ENCODE measurements at regions not wholly inside any gene's neighbourhood (a gene's known extent, or its start where the extent isn't known, plus 50 kb on each side); places are given as distances from the start of the nearest gene placed in this dataset.
"Not testable (repeated sequence)": the region's sequence is repeated elsewhere in the genome, so short reads cannot be mapped to it uniquely, and the experiment has no call there.

GRCh38 chr5:144013816-144014215, 156.6 kb downstream of the YIPF5 start:
- no peak for DNase-seq

GRCh38 chr5:144015961-144016360, 154.5 kb downstream of the YIPF5 start:
- no peak for DNase-seq

GRCh38 chr5:144017119-144017518, 153.3 kb downstream of the YIPF5 start:
- DNase-seq: no peak

GRCh38 chr5:144017631-144018030, 152.8 kb downstream of the YIPF5 start:
- no peak for DNase-seq

- no peak for DNase-seq
Observed at GRCh38 chr5:144024090-144024489, 146.4 kb downstream of the YIPF5 start.

GRCh38 chr5:144024545-144024944, 145.9 kb downstream of the YIPF5 start:
- no peak for DNase-seq

GRCh38 chr5:144026286-144026685, 144.2 kb downstream of the YIPF5 start:
- no peak for DNase-seq

GRCh38 chr5:144028058-144028457, 142.4 kb downstream of the YIPF5 start:
- no peak for DNase-seq

GRCh38 chr5:144028636-144029035, 141.8 kb downstream of the YIPF5 start:
- no peak for DNase-seq

- DNase-seq: no peak
Observed at GRCh38 chr5:144030904-144031303, 139.6 kb downstream of the YIPF5 start.

- DNase-seq: no peak
Observed at GRCh38 chr5:144032375-144032774, 138.1 kb downstream of the YIPF5 start.

- no peak for DNase-seq
Observed at GRCh38 chr5:144033486-144033885, 137.0 kb downstream of the YIPF5 start.

- DNase-seq: no peak
Observed at GRCh38 chr5:144035046-144035740, 135.3 kb downstream of the YIPF5 start.

GRCh38 chr5:144036476-144036875, 134.0 kb downstream of the YIPF5 start:
- no peak for DNase-seq

GRCh38 chr5:144040615-144041305, 129.7 kb downstream of the YIPF5 start:
- DNase-seq: no peak

- DNase-seq: no peak
Observed at GRCh38 chr5:144042156-144042555, 128.3 kb downstream of the YIPF5 start.

- DNase-seq: no peak
Observed at GRCh38 chr5:144048259-144048856, 122.1 kb downstream of the YIPF5 start.

- not testable (repeated sequence) for DNase-seq
Observed at GRCh38 chr5:144055391-144055790, 115.1 kb downstream of the YIPF5 start.

GRCh38 chr5:144060091-144060490, 110.4 kb downstream of the YIPF5 start:
- not testable (repeated sequence) for DNase-seq

- DNase-seq: no peak
Observed at GRCh38 chr5:144060598-144060997, 109.9 kb downstream of the YIPF5 start.

GRCh38 chr5:144065786-144066185, 104.7 kb downstream of the YIPF5 start:
- DNase-seq: no peak

GRCh38 chr5:144072518-144072927, 97.9 kb downstream of the YIPF5 start:
- DNase-seq: no peak

- no peak for DNase-seq
Observed at GRCh38 chr5:144076521-144077083, 93.9 kb downstream of the YIPF5 start.

- no peak for DNase-seq
Observed at GRCh38 chr5:144083185-144083584, 87.3 kb downstream of the YIPF5 start.

Data from CD4-positive, alpha-beta T cell treated with Interleukin-10 for 1 hour (primary cell).